NCI-H2196 treated with DMSO at 0.1 percent for 48 hours (cell line): ENCODE measurements at regions not wholly inside any gene's neighbourhood (a gene's known extent, or its start where the extent isn't known, plus 50 kb on each side); places are given as distances from the start of the nearest gene placed in this dataset.

Experiments
- DNase-seq: peaks from one replicate; lab custom pipeline; 2025; ENCODE audit not compliant: unreplicated experiment; lab: John Stamatoyannopoulos, UW

DNA sequence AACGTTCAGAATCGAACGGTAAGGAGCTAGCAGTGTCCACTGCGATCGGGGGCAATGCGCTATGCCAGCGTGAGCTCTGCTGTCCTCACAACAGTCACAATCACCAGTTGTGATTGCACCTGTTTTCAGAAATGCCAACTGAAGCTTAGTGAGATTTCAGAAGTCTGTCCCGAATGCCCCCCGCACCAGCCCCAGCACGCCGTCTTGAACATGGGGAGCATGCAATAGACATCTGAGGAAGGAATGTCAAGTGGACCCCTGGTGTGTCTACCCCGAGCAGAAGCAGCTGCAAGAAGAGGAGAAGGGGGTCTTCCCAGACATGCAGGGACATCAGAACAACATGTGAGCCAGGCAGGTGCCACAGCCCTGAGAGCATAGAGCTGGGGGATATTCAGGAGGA, 125.7 kb upstream of the CHST15 start:
- no peak for DNase-seq

DNA sequence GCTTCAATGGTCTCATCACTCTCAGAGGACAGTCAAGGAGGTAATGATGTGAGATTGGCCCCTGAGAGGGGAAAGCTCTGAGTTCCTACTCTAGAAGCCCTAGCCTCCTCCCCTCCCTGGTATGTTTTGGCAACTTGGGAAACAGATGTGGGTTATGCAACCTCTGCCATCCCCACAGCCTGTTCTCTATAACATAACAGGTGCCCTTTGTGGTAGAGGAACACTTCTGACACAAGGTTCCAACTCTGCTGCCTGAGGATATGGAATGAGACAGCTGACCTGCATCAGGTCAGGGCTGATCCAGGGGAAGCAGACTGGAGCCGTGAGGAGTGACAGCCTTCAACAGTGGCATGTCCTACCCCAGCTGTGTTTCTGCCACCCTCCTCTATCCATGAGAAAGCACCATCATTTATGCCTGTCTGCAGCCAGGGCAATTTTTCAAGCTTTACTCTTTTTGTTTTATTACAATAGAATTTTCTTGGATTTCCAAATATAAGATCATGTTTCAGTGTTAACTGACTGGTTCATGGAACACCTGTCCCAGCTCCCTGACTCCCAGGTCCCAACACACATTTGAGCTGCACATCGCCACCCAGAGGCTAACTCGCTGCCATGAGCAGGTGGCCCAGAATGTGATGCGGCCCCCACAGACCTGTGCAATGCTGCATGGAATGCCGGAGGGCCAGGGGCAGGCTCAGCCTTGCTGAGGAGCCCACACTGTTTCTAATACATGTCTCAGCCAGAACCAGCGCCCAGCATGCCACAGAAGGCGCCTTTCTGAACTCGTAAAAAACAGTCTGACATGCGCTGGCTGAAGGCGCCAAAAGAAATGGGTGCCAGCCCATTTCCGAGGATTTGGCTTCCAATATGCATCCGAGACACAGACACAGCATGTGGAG, 124.8 kb upstream of the CHST15 start:
- no peak for DNase-seq

DNA sequence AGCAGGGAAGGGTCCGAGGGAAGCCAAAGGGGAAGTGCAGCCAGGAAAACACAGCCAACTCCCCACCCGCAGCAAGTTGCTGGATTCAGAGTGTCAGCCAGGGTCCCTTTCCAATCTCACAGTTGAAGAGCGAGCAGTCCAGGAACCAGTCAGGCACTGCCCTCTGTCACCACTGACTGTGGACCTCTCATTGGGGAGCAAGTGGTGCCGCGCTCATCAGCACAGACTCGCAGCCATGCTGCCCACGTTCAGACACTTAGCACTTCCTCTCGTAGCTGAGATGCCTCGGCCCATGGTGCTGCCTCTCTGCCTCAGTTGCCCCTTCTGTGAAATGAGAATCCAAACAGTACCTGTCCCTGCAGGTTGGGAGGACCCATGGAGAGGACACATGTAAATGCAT, 123.6 kb upstream of the CHST15 start:
- DNase-seq = no peak

DNA sequence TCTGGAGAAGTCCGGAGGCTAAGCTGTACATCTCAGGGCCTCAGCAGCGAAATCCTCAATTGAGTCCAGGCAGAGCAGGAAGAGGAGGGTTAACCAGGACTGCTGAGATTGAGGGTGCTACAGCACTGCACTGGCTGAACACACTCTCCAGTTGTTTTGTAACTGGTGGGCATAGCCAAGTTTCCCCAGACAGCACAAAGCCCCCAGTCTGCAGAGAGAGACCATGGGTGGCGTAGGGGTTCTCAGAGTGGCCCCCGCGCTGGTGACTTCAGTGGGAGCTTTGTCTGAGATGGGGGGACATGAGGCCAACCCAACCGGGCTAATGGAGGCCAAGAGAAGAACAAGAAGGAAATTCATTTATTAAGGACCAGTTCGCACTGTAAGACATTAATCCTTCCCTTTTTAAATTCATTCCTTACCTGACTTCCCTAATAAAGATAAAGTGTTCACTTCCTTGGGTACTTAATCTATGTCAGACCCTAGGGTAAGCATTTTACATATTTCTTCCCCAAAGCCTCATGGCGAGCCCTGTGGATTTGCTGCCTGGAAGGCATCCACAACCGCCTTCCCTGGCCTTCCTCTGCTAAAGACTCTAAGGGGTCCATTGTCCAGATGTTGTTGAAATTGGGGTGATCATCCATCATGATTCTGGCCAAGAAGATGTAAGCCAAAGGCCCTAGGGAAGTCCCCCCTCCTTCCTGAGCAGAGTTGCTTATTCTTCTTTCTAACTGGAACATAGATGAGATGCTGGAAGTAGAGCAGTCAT, 121.4 kb upstream of the CHST15 start:
- no peak for DNase-seq

DNA sequence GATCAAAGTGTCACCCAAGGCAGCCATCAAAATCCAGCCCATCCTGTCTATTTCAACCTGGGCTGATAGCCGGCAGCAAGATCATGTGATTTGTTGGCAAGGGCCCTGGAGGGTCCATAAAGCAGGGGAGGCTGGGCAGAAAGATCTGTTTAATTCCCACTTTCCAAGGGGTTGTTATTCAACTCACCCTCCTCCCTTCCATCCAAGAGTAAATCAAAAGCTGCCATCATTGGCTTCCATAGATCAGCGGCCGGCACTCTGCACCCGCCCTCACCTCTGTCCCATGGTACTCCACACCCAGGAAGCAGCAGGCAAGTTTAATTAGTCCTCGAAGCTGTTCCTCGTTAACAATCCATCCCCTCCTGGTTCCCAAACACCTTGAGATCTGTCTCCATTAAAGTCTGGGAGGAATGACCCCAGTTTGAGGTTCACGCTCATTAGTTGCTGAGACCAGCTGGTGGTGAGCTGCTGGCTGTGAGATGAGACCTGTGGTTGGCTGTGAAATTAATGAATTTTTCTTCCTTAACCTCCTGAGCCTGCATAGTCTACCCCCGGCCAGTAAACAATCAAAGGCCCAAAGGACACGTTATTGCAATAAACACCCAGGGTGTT, 120.6 kb upstream of the CHST15 start:
- no peak for DNase-seq

DNA sequence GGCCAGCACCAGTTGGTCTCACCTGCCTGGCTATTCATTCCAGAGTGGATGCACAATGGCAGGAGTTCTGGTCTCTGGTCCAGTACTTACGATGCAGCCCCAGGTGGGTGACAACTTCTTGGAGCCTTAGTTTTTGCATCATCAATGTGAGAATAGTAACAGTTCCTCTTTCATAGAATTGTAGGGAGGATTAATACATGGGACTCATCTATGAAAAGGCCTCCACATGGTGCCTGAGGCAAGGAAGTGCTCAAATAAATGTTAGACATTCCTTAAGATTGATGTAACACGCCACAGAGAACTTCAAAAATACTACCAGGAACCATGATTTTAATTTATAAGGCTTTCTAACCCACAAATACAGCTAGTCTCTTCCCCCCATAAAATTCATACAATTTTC, 120.1 kb upstream of the CHST15 start:
- no peak for DNase-seq

DNA sequence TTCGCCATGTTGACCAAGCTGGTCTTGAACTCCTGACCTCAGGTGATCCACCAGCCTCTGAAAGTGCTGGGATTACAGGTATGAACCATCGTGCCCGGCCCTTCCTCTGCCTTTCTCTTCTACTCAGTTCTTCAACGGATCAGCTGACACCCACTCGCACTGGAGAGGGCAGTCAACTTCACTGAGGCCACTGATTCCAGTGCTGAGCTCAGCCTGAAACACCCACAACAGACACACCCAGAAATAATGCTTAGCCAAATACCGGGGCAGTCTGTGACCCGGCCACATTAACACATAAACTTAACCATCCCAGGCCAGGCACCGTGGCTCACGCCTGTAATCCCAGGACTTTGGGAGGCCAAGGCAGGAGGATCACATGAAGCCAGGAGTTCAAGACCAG, 119.3 kb upstream of the CHST15 start:
- no peak for DNase-seq

DNA sequence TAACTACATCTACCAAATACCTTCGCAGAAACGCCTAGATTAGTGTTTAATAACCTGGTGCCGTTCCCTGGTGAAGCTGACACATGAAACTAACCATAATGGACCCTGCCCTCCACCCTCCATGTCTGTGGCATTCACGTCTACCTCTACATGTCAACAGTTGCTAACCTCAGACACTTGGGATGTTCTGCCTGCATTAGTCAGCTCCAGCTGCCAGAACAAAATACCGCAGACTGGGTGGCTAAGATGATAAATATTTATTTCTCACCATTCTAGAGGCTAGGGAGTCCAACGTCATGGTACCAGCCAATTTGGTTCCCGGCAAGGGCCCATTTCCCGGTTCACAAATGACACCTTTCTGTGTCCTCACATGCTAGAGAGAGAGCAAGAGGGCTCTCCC, 118.5 kb upstream of the CHST15 start:
- DNase-seq = no peak

DNA sequence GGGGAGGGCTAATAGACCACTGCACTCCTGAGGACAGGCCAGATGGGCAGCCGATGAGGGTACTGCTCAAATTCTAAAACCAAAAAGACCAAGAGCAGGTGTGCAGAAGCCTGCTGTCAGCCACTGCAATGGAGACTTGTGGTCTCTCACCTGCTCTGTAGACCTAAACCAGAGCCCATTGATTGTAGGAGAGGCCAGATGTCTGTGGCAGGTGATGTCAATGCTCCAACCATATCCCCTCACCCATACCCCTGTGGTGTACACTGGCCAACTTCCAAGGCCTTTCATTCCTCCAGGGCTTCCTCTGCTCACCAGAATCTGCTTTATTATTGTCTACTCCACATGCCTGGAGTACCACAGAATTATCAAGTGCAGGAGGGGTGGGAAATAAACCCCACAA, 116.9 kb upstream of the CHST15 start:
- DNase-seq = no peak

DNA sequence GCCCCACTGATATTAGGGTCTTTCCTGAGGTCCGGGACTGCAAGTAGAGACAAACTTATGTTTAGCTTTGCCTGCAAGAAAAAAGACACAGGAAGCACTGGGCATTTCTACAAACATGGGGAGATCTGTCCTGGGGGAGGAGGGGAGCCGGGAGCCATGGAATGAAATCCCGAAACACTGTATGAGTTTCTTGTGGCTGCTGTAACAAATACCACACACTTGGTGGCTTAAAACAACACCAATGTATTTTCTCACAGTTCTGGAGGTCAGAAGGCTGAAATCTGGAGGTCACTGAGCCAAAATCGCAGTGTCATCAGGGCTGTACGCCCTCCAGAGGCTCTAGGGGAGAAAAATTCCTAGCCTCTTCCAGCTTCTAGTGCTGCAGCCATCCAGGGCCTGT, 114.0 kb upstream of the CHST15 start:
- no peak for DNase-seq

DNA sequence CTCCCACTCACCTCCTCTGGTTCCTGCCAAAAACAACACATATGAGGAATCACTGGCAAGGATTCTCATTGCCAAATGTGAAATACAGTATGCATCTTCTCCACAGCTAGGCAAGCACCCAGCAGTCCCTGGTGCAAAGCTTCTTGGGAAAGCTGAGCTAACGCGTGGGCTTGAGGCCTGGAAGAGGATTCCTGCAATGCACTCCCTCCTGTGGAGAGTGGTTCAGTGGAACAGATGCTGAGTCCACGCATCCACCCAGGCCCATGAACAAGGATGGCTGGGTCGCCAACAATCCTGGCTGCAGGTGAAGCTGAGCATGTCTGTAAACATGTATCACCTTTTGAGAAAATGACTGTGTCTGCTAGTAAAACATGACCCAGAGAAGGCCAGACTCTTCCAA, 113.2 kb upstream of the CHST15 start:
- no peak for DNase-seq

DNA sequence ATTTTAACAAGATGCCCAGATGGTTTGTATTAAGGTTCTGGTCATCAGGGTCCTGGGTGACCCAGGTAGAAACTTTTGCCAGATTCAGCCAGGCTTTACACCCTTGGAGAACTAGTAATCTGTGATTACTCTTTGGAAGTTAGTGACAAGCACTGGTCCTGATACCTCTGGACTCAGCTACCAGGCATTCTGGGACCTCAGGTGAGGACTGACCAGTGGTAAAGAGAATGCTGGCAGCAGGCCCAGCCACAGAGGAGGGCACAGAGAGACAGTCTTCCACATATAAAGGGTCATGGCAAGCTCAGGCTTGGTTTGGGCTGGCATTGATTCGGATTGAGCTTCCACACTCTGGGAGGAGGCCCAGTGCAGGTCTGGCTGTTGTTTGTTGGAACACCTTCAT, 112.0 kb upstream of the CHST15 start:
- DNase-seq = no peak

DNA sequence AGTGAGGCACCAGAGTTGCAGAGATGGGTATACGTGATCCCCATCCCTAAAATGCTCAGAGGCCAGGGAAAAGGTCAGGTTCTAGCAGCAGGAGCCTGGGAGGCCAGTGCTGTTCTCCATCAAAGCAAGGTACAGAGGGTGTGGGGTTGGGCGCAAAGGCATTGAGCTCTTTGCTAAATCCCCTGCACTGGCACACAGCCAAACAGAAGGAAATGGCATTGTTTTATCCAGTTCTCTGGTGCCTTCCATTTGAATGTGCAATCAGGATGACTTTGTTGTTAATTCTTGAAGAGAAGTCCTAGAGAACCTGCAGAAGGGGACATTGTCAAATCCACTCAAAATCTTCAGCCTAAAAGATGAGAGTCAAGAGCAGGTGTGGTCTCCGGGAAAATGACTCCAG, 111.3 kb upstream of the CHST15 start:
- DNase-seq = no peak

DNA sequence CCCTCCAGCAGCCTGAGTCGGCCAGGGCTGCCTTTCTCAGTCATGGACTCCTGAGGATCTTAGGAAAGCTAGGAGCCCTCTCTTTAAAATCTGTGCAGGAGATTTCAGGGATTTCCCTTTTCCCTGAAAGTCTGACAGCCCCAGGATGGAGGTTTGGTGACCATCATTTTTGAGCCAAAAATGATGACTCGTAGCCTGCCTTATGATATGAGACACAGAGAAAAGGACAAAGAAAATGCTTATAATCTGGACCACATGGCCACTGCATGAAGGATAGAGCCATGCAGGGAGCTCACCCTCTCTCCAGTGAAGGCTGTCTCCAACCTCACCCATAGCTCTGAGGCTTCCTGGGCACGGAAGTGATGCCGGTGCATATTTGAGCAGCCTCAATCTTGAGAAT, 106.6 kb upstream of the CHST15 start:
- no peak for DNase-seq

DNA sequence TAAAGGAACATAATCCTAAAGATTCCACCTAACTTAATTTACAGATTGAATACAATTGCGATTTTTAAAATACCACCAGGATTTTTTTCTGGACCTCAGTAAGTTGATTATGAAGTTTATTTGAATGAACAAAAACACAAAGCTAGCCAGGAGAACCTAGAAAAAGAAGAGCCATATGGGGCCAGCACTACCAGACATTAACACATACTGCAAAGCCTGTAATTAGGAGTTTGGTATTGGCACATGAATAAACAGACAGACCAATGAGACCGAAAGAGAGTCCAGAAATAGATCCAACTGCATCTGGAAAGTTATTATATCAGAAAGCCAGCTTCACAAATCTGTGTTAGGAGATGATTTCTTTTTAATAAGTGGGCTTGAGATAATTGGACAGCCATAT, 105.5 kb upstream of the CHST15 start:
- no peak for DNase-seq

DNA sequence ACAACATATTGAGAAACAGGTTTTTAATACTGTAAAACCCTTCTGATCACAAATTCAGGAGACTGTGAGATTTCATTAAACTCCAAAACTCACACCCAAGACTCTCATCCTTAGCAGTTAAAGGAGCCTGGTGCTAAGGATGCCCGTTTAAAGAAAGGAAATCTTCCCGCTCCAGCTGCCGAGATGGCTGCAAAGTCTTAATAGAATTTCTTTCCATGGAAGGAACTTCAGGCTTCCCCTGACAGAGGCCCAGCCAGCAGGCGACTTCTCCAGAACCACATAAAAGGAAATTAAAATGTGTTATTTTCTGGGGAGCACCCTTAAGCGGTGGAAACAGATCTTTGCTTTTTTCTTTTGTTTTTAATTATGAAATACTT, 104.7 kb upstream of the CHST15 start:
- no peak for DNase-seq

DNA sequence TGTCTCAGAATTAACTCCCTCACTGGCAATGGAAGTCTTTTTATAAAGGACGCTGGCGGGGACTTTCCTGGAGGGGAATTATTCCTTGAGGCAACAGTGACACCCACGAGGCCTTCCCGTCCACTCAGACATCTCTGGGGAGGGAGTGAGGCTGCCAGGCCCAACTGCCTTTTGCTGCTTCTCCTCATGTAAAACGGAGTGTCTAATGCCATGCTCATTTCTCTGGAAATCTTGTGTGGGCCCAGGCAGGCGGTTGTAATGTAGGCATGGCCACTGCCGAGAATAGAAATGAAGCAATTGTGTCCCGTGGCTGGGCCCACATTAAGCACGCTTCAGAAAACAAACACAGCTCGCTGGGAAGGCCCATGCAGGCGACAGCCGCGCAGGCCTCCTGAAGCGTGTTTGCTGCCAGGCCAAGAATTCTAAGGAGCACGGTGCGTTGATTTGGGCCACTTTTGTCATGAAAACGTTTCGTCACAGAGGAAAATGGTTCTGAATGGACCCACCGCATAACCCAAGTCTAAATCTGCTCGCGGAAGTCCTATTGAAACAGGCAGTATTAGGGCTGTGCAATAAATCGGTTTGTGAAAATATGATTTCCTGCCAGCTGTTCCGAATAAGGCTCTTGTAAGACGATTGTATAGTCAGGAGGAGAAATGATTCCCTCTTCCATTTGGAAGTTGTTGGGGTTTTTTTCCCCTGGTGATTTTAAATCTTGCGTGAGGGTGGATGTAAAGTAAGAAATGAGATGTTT, 104.2 kb upstream of the CHST15 start:
- no peak for DNase-seq

DNA sequence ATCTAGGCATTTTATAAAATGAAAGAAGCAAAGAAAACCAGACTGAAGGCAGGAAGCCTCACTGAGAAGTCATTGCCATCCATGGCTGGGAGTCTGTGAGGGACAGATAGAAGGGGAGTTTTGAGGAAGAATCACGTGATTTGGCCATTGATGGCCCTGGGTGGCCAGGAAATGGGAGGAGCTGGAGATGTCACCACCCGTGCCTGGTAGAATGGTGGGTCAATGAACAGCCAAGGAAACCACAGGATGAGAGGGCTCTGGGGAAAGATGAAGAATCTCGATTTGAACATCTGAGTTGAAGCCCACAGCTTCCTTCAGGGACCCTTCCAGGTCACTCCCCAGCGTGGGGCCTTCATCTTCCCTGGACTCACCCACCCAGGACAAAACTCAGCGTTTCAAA, 103.3 kb upstream of the CHST15 start:
- no peak for DNase-seq

DNA sequence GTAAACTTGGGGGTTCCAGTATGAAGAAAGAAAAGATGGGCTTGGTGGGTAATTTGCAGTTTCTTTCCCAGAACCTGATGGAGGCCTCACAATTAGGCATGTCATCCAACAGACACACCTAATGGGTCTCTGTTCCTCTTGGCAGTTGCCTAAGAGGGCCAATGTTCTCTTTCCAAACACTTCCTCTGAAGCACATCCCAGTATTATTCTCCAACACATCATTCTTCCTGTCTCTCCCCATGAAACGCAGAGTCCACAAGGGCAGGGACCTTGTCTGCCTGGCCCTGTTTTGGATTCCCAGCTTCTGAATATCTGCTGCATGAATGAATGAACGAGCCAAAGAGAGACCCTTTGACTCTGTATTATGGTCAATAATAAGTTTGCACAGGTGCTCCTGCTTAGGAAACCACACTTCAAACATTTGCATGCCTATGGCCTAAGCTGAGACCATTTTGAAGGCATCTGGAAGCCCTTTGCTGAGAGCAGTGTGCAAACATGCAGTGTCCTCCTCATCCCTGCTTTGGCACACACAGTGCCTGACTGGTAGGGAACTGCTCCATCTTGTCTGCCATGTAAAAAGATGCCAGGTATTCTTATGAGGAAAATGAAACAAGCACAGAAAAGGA, 100.9 kb upstream of the CHST15 start:
- no peak for DNase-seq

DNA sequence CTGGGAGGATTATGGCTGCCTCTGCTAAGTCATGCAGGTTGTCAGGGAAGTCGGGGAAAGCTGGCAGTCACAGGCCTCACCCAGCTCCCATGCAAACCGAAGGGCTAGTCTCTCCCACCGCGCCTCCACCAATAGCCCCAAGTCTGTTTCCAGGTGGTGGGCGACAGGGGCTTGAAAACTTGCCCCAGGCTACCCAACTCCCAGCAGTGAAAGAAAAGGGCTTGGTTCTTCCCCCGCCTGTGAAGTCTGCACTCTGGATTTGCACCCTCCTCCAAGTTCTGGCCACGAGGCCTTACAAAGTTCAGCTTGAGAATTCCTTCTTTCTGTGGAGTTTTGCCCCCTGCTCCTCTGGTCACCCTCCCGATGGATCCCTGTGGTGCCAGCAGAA, 99.9 kb upstream of the CHST15 start:
- DNase-seq = no peak
